ENCODE measurements at regions not wholly inside any gene's neighbourhood (a gene's known extent, or its start where the extent isn't known, plus 50 kb on each side); places are given as distances from the start of the nearest gene placed in this dataset.

GRCh38 chr2:187013058-187013457, 164.1 kb upstream of the ZSWIM2 start:
- H3K4me3 ChIP-seq (ENCODE audit: low read depth, low read length) = no peak overlapping the region
- no peak for DNase-seq (ENCODE audit: low read depth)

DNA sequence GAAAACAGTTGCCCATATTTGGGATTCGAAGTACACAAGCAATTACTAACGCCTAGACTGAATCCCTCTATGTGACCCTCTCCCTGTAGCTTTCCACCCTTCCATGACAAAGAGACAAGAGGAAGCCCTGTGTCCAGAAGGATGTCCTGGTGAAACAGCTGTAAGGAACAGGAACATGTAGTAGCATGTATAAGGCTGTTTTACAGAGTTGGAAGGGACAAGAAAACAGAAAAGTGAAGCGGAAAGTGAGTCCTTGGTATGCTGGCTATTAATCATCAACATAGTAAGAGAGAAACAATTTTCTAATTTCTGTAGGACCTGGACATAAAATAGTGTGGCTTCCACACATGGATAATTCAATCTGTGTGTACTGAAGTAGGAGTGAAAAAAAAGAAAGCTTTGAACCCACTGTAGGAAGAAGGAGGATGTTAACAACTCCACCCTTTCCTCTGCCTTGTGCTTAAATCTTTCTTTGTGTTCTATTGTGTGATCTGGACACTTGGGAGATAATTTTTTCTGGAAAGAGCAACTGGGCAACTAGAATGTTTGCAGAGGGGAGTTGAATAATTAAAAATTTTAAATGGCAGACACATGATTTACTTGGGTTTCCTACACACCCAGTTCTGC, 162.3 kb upstream of the ZSWIM2 start:
- H3K4me3 ChIP-seq (ENCODE audit: low read depth, low read length) = no peak overlapping the region
- no peak for DNase-seq (ENCODE audit: low read depth)

GRCh38 chr2:187009483-187010239, 160.7 kb upstream of the ZSWIM2 start:
- no peak for DNase-seq (ENCODE audit: low read depth)
- H3K4me3 ChIP-seq (ENCODE audit: low read depth, low read length) = no peak overlapping the region

DNA sequence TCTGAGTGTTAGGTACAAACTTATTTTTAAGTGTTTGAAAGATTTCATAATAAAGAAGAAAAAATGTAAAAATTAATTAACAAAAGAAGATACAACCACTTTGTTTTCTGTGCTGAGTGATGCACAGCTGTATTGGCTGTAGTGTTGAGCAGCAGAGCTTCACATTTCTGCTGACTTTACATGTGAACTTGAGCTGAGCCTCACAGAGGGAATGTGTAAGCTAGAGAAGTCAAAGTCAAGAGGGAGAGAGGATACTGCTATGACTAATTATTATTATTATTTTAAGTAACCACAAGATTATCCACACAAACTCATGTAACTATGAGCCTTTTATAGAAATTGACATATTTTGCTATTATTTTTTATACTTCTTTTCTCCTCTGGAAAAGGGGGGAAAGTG, 159.1 kb upstream of the ZSWIM2 start:
- DNase-seq (ENCODE audit: low read depth) = peak; percentile 48

DNA sequence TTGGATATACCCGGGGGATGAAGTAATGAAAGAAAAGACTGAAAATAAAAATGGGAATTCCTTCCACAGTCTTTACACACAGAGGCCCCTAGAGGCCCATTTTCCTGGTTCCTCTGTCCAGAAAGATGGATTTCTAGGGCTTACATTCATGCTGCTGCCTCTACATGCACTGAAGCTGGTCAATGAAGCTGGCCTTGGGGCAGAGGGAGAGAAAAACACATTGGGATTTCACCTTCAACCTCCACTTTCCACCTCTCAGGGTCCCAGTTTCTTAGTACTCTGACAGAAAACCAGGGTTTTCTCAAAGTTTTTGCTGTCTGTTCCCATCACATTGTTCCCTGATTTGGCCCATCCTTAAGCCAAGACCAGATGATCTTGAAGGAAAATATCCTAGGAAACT, 154.6 kb upstream of the ZSWIM2 start:
- peak overlapping the region; percentile 8 for H3K4me3 ChIP-seq (ENCODE audit: low read depth, low read length)
- DNase-seq (ENCODE audit: low read depth) = no peak

More for the DNA sequence above, 159.1 kb upstream of the ZSWIM2 start:
- no peak overlapping the region for H3K4me3 ChIP-seq (ENCODE audit: low read depth, low read length)

DNA sequence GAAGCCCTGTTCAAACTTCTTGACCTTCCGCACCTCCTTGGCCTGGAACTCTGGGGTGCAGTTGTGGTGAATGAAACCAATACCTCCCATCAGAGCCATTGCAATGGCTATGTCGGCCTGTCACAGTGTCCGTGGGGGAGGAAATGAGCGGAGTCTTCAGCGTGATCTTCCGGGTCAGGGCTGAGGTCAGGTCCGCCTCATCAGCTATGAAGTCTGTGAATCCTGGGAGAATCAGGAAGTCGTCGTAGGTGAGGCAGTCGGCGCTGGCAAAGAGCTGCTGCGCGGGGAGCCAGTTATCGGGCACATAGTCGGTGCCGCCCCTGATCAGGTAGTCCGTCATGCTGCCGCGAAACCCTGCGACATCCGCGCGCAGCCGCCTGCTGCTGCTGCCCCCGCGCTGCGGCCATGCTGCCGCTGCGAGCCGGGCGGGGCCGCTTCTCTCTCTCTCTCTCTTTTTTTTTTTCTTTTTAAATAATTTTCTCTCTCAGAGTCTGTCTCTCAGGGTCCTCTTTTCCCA, 154.1 kb upstream of the ZSWIM2 start:
- DNase-seq (ENCODE audit: low read depth) = no peak
- peak overlapping the region; percentile 8 for H3K4me3 ChIP-seq (ENCODE audit: low read depth, low read length)

DNA sequence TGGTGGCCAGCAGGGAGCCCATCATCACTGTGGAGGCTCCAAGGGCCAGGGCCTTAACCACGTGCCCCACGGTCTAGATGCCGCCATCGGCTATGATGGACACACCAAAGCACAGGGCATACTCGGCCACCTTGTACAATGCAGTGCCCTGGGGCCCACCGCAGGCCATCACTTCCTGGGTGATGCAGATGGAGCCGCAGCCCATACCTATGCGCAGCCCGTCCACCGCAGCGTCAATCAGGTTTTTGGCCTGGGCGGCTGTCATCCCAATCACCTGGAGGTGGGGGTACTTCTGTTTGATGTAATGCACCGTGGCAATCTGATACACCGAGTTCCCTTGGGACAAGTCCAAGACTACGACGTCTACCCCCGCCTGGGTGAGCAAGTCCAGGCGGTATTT, 153.3 kb upstream of the ZSWIM2 start:
- no peak for DNase-seq (ENCODE audit: low read depth)
- H3K4me3 ChIP-seq (ENCODE audit: low read depth, low read length) = no peak overlapping the region

GRCh38 chr2:187001248-187001647, 152.3 kb upstream of the ZSWIM2 start:
- no peak for DNase-seq (ENCODE audit: low read depth)
- no peak overlapping the region for H3K4me3 ChIP-seq (ENCODE audit: low read depth, low read length)

- H3K4me3 ChIP-seq (ENCODE audit: low read depth, low read length) = no peak overlapping the region
- peak; percentile 73 for DNase-seq (ENCODE audit: low read depth)
Measured at GRCh38 chr2:186995092-186995491, 146.1 kb upstream of the ZSWIM2 start.

GRCh38 chr2:186992597-186992996, 143.6 kb upstream of the ZSWIM2 start:
- DNase-seq (ENCODE audit: low read depth) = no peak

GRCh38 chr2:186991766-186992417, 142.9 kb upstream of the ZSWIM2 start:
- H3K4me3 ChIP-seq (ENCODE audit: low read depth, low read length) = no peak overlapping the region
- no peak for DNase-seq (ENCODE audit: low read depth)

More at GRCh38 chr2:186992597-186992996, 143.6 kb upstream of the ZSWIM2 start:
- no peak overlapping the region for H3K4me3 ChIP-seq (ENCODE audit: low read depth, low read length)

GRCh38 chr2:186984966-186985365, 136.0 kb upstream of the ZSWIM2 start:
- no peak for DNase-seq (ENCODE audit: low read depth)
- no peak overlapping the region for H3K4me3 ChIP-seq (ENCODE audit: low read depth, low read length)

DNA sequence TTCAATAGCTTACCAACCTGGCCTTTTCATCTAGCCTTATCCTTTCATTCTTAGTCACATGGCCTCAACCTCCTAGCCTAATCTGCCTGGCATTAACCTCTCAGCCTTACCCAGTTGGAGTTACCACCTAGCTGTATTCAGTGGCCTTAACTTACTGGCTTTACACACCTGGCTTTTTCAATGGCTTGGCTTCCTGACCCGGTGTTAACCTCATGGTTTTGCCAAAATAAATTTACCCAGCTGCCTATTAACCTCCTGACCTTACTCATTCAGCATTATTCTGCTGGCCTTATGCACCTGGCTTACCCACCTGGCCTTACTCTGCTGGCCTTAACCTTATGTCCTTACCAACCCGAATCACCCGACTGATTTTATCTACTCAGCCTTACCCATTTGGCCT, 135.5 kb upstream of the ZSWIM2 start:
- no peak for DNase-seq (ENCODE audit: low read depth)
- H3K4me3 ChIP-seq (ENCODE audit: low read depth, low read length) = no peak overlapping the region

DNA sequence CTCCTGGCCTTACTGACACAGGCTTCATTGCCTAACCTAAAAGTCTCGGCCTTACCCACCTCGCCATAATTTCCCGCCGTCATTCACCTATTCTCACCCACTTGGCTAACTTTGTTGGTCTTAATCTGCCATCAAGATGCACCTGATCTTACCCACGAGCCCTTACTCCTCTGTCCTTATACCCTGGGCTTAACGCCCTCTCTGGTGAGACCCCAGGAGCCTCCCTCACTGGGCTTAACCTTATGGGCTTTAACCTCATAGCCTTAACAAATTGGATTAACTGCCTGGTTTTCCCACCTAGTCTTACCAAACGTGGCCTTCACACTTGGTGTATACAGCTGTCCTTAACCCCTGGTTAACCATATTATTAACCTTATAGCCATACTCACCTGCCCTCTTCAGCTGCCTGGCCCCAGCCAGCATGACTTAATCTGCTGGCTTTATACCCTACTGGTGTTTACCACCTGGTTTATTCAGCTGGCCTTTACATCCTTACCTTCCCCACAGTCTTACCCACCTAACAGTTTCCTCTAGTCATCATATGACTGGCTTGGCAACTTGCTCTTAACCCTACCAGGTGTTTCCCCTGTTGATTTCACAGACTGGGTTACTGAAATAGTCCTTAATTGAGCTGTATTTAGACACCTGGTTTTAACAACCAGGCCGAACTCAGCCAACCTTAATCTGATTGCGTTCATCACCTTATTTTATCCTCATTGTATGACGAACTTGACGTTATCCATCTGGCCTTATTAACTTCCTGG, 132.0 kb upstream of the ZSWIM2 start:
- no peak overlapping the region for H3K4me3 ChIP-seq (ENCODE audit: low read depth, low read length)
- no peak for DNase-seq (ENCODE audit: low read depth)

GRCh38 chr2:186980117-186980442, 131.1 kb upstream of the ZSWIM2 start:
- no peak for DNase-seq (ENCODE audit: low read depth)
- no peak overlapping the region for H3K4me3 ChIP-seq (ENCODE audit: low read depth, low read length)

- no peak overlapping the region for H3K4me3 ChIP-seq (ENCODE audit: low read depth, low read length)
- DNase-seq (ENCODE audit: low read depth) = no peak
Measured at GRCh38 chr2:186979439-186980116, 130.6 kb upstream of the ZSWIM2 start.

- H3K4me3 ChIP-seq (ENCODE audit: low read depth, low read length) = no peak overlapping the region
- DNase-seq (ENCODE audit: low read depth) = no peak
Measured at GRCh38 chr2:186977433-186978045, 128.6 kb upstream of the ZSWIM2 start.

DNA sequence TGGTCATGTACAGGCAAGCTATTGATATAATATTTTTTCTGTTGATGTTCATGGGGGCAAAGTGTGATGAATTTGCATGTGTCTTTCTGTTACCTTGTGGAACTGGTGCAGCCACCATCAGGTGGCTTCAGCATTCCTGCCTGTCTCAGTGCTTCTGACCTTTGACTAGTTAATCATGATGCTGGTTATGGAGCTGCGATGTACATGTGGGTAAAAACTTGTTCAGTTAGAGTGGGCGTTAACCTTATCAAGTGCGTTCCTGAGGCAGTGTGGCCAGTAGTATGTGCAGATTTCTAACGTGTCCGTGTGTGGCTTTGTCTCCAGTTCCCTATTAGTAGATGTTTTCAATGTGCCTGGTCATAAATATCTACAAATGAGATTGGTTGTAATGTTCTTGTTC, 127.4 kb upstream of the ZSWIM2 start:
- DNase-seq (ENCODE audit: low read depth) = no peak
- no peak overlapping the region for H3K4me3 ChIP-seq (ENCODE audit: low read depth, low read length)

All from skeletal muscle cell (primary cell).